ENCODE measurements at regions not wholly inside any gene's neighbourhood (a gene's known extent, or its start where the extent isn't known, plus 50 kb on each side); places are given as distances from the start of the nearest gene placed in this dataset.

DNA sequence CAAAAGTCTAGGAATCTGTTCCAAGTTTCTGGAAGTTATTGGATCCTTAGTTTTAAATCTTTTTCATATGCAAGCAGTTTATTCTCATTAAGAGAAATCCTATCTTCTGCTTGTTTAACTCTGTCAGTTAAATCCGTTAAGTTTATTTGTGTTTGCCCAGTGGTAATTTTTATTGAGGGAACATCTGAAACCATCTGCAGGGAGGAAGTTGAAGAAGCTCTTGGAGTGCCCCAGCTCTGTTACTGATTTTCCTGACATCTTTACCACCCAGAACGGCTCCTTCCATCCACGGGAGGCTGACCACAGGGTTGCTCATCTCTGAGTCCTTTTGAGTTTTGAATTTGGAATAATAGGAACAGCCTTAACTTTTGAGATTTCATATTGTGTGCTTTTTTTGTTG lies 99.9 kb upstream of the ZNF618 start:
- H3K4me1 ChIP-seq = peaks cover 10% of the 10 kb centered on the region
- no peak overlapping the region for H3K27ac ChIP-seq
- H3K9me3 ChIP-seq = no peaks in the 10 kb centered on the region
- WGBS = 48% methylated on average over 3 of the region's 3 CpGs
- TF ChIP-seq POLR2AphosphoS5 (IDR thresholded peaks at IDR 0.05) (no peak), POLR2A (IDR thresholded peaks at IDR 0.05) (no peak), EP300 (IDR thresholded peaks at IDR 0.05) (no peak), CTCF (IDR thresholded peaks at IDR 0.05) (no peak)
- DNase-seq (ENCODE audit: low spot score in 2 of 2) = no peak
- H3K4me3 ChIP-seq = no peak overlapping the region
- H3K36me3 ChIP-seq = no peaks in the 10 kb centered on the region
- peaks cover 2% of the 10 kb centered on the region for H3K27me3 ChIP-seq

GRCh38 chr9:113781381-113781780 lies 94.7 kb upstream of the ZNF618 start:
- Histone ChIP-seq H3K36me3 (no peaks in the 10 kb centered on the region), H3K4me3 (no peak overlapping the region), H3K27ac (no peak overlapping the region), H3K9me3 (no peaks in the 10 kb centered on the region), H3K4me1 (no peaks in the 10 kb centered on the region), H3K27me3 (peaks cover 7% of the 10 kb centered on the region)
- TF ChIP-seq EP300 (IDR thresholded peaks at IDR 0.05) (no peak), POLR2AphosphoS5 (IDR thresholded peaks at IDR 0.05) (no peak), POLR2A (IDR thresholded peaks at IDR 0.05) (no peak), CTCF (IDR thresholded peaks at IDR 0.05) (no peak)
- WGBS = 94% methylated on average over 2 of the region's 2 CpGs
- DNase-seq (ENCODE audit: low spot score in 2 of 2) = no peak

DNA sequence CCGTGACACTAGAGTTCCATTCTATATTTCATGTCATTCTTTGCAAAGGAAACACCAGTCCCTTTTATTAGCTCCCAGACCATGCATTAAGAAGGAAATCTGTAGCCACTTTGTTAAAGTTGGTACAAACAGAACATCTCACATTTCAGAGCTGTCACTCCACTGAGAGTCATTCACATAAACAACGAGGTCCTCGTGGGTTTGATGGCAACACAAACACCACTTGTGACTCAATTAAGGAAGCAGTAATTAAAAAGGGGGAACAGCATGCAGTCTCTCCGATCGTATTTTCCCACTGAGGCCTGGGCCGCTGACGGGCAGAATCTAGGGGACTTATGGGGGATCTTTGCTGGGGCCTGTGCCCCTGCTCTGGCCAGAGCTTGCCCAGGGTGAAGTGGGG lies 94.2 kb upstream of the ZNF618 start:
- TF ChIP-seq POLR2A (IDR thresholded peaks at IDR 0.05) = no peak
- no peak for TF ChIP-seq POLR2AphosphoS5 (IDR thresholded peaks at IDR 0.05)
- TF ChIP-seq EP300 (IDR thresholded peaks at IDR 0.05) = no peak
- TF ChIP-seq CTCF (IDR thresholded peaks at IDR 0.05) = no peak

GRCh38 chr9:113783475-113783874 lies 92.6 kb upstream of the ZNF618 start:
- Histone ChIP-seq H3K4me1 (no peaks in the 10 kb centered on the region), H3K27me3 (peaks cover 7% of the 10 kb centered on the region), H3K27ac (no peak overlapping the region), H3K9me3 (no peaks in the 10 kb centered on the region), H3K36me3 (no peaks in the 10 kb centered on the region), H3K4me3 (no peak overlapping the region)
- TF ChIP-seq CTCF (IDR thresholded peaks at IDR 0.05) (no peak), POLR2AphosphoS5 (IDR thresholded peaks at IDR 0.05) (no peak), EP300 (IDR thresholded peaks at IDR 0.05) (no peak), POLR2A (IDR thresholded peaks at IDR 0.05) (no peak)
- no peak for DNase-seq (ENCODE audit: low spot score in 2 of 2)
- WGBS = 63% methylated on average over 2 of the region's 2 CpGs

More for the DNA sequence above, 94.2 kb upstream of the ZNF618 start:
- Histone ChIP-seq H3K27ac (no peak overlapping the region), H3K36me3 (no peaks in the 10 kb centered on the region), H3K27me3 (peaks cover 7% of the 10 kb centered on the region), H3K9me3 (no peaks in the 10 kb centered on the region), H3K4me3 (no peak overlapping the region), H3K4me1 (no peaks in the 10 kb centered on the region)
- DNase-seq (ENCODE audit: low spot score in 2 of 2) = no peak
- WGBS = 87% methylated on average over 7 of the region's 7 CpGs

GRCh38 chr9:113785334-113785733 lies 90.8 kb upstream of the ZNF618 start:
- no peak for DNase-seq (ENCODE audit: low spot score in 2 of 2)
- Histone ChIP-seq H3K4me1 (no peaks in the 10 kb centered on the region), H3K27me3 (peaks cover 7% of the 10 kb centered on the region), H3K27ac (no peak overlapping the region), H3K9me3 (no peaks in the 10 kb centered on the region), H3K36me3 (no peaks in the 10 kb centered on the region), H3K4me3 (no peak overlapping the region)
- WGBS = 56% methylated on average over 6 of the region's 6 CpGs
- TF ChIP-seq CTCF (IDR thresholded peaks at IDR 0.05) (no peak), POLR2A (IDR thresholded peaks at IDR 0.05) (no peak)

All from suprapubic skin (tissue), 4 donors.